SK-N-SH treated with all-trans-retinoic acid at 6 μM for 48 hours (cell line): ENCODE measurements at regions not wholly inside any gene's neighbourhood (a gene's known extent, or its start where the extent isn't known, plus 50 kb on each side); places are given as distances from the start of the nearest gene placed in this dataset.

Experiments used
- BACH2 ChIP-seq: fragments of 250-450 bp; sonication (Bioruptor Pico); IDR thresholded peaks from 2 replicates; pipeline ENCODE4 v1.9.0; 2021; ENCODE audit warnings: mild to moderate bottlenecking, borderline replicate concordance
- CREB5 ChIP-seq: fragments of 250-450 bp; sonication (Bioruptor Pico); IDR thresholded peaks from 2 replicates; pipeline ENCODE4 v1.5.1; 2020; ENCODE audit warnings: low read depth, mild to moderate bottlenecking, moderate library complexity
- GLIS3 ChIP-seq: fragments of 250-450 bp; sonication (Bioruptor Pico); IDR thresholded peaks from 2 replicates; pipeline ENCODE4 v1.5.0; 2020; ENCODE audit warnings: mild to moderate bottlenecking, moderate library complexity
- PATZ1 ChIP-seq: fragments of 250-450 bp; sonication (Bioruptor Pico); IDR thresholded peaks from 2 replicates; pipeline ENCODE4 v1.8.0; 2020; ENCODE audit warnings: mild to moderate bottlenecking, moderate library complexity, borderline replicate concordance
- RARB ChIP-seq: fragments of 250-450 bp; sonication (Bioruptor Pico); IDR thresholded peaks from 2 replicates; pipeline ENCODE4 v1.8.0; 2021; ENCODE audit warnings: mild to moderate bottlenecking, moderate library complexity
- TCF4 ChIP-seq: fragments of 250-450 bp; sonication (Bioruptor Pico); IDR thresholded peaks from 2 replicates; pipeline ENCODE4 v1.8.0; 2021; ENCODE audit warnings: mild to moderate bottlenecking, moderate library complexity, borderline replicate concordance
- TOX ChIP-seq: fragments of 250-450 bp; sonication (Bioruptor Pico); IDR thresholded peaks from 2 replicates; pipeline ENCODE4 v1.8.0; 2021; ENCODE audit warnings: mild to moderate bottlenecking, moderate library complexity, borderline replicate concordance
- ZC3H10 ChIP-seq: fragments of 250-450 bp; sonication (Bioruptor Pico); IDR thresholded peaks from 2 replicates; pipeline ENCODE4 v1.5.1; 2021; ENCODE audit warnings: mild to moderate bottlenecking, moderate library complexity
- ZFP3 ChIP-seq: fragments of 250-450 bp; sonication (Bioruptor Pico); IDR thresholded peaks from 2 replicates; pipeline ENCODE4 v1.5.0; 2020; ENCODE audit warnings: mild to moderate bottlenecking, moderate library complexity
- ZFP30 ChIP-seq: fragments of 450-650 bp; formaldehyde crosslinking; IDR thresholded peaks from 2 replicates; pipeline ENCODE4 v1.5.0; 2022; ENCODE audit warnings: mild to moderate bottlenecking, moderate library complexity
- ZNF8 ChIP-seq: fragments of 450-650 bp; formaldehyde crosslinking; IDR thresholded peaks from 2 replicates; pipeline ENCODE4 v1.5.0; 2020; ENCODE audit warnings: mild to moderate bottlenecking, moderate library complexity

DNA sequence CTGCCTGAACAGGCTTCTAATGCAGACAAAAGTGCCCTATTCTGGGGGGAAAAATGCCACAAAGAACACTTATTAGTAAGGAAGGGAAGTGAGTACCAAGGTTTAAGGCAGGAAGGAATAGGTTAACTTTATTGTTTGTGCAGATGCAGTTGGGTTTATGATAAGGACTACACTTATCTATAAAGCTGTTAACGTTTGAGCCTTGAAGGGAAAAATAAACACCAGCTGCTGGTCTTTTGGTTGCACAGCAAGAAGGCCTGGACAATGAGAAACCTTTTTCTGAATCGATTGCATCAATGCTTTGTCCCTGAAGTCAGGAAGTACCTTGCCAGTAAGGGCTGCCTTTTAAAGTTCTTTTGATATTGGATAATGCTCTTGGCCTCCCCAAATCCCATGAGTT is 407.8 kb downstream of the ATP23 start:
- TF ChIP-seq GLIS3 (no peak), RARB (CRISPR knock-in tag) (no peak), ZFP3 (CRISPR knock-in tag) (no peak), TCF4 (no peak), TOX (no peak), PATZ1 (CRISPR knock-in tag) (no peak), CREB5 (CRISPR knock-in tag) (no peak), ZC3H10 (CRISPR knock-in tag) (no peak), ZNF8 (CRISPR knock-in tag) (no peak), ZFP30 (no peak), BACH2 (no peak)
